ENCODE measurements at regions not wholly inside any gene's neighbourhood (a gene's known extent, or its start where the extent isn't known, plus 50 kb on each side); places are given as distances from the start of the nearest gene placed in this dataset.

GRCh38 chr6:122124908-122125307 is 274.5 kb upstream of the HSF2 start:
- ChIA-PET CTCF (ENCODE audit: partially characterized antibody) (no interaction called here), POLR2A (ENCODE audit: partially characterized antibody) (no interaction called here)
- Histone ChIP-seq H3K27ac (ENCODE audit: low read depth, low read length) (no peak overlapping the region), H3K27me3 (ENCODE audit: insufficient read depth, low read length) (no peaks in the 10 kb centered on the region), H3K4me3 (ENCODE audit: low read length in 2 of 2) (no peak overlapping the region), H3K4me1 (ENCODE audit: insufficient read depth, low read length) (no peaks in the 10 kb centered on the region), H3K9me3 (ENCODE audit: control insufficient read depth in 1 of 2, low read length in 2 of 2) (no peaks in the 10 kb centered on the region), H3K36me3 (ENCODE audit: insufficient read depth, low read length) (no peaks in the 10 kb centered on the region)
- DNase-seq, result no peak
- Mint-ChIP-seq H3K4me1 (peaks cover 0 to 1% (median 0%) of the 10 kb centered on the region in 4 donors), H3K4me3 (no peak overlapping the region), H3K9me3 (no peaks in the 10 kb centered on the region), H3K36me3 (no peaks in the 10 kb centered on the region), H3K27ac (no peak overlapping the region), H3K27me3 (no peaks in the 10 kb centered on the region)
- intact Hi-C loops (cut with micrococcal nuclease), result no loop called here

- no peaks in the 10 kb centered on the region for H3K9me3 Mint-ChIP-seq
- intact Hi-C loops (cut with micrococcal nuclease), result no loop called here
- no peak overlapping the region for H3K27ac Mint-ChIP-seq
- H3K4me1 Mint-ChIP-seq, result peaks cover 0 to 5% (median 0%) of the 10 kb centered on the region in 4 donors
- CTCF ChIA-PET (ENCODE audit: partially characterized antibody), result no interaction called here
- POLR2A ChIA-PET (ENCODE audit: partially characterized antibody), result no interaction called here
- no peaks in the 10 kb centered on the region for H3K9me3 ChIP-seq (ENCODE audit: control insufficient read depth in 1 of 2, low read length in 2 of 2)
- no peak overlapping the region for H3K4me3 Mint-ChIP-seq
- no peaks in the 10 kb centered on the region for H3K27me3 ChIP-seq (ENCODE audit: insufficient read depth, low read length)
- no peaks in the 10 kb centered on the region for H3K36me3 ChIP-seq (ENCODE audit: insufficient read depth, low read length)
- H3K27me3 Mint-ChIP-seq, result no peaks in the 10 kb centered on the region
- no peaks in the 10 kb centered on the region for H3K4me1 ChIP-seq (ENCODE audit: insufficient read depth, low read length)
- no peak for DNase-seq
- no peak overlapping the region for H3K4me3 ChIP-seq (ENCODE audit: low read length in 2 of 2)
- H3K27ac ChIP-seq (ENCODE audit: low read depth, low read length), result no peak overlapping the region
- H3K36me3 Mint-ChIP-seq, result no peaks in the 10 kb centered on the region
These were observed 272.6 kb upstream of the HSF2 start for GRCh38 chr6:122126894-122127293.

GRCh38 chr6:122128445-122128844 is 271.0 kb upstream of the HSF2 start:
- H3K27ac Mint-ChIP-seq, result no peak overlapping the region
- ChIA-PET POLR2A (ENCODE audit: partially characterized antibody) (no interaction called here), CTCF (ENCODE audit: partially characterized antibody) (no interaction called here)

GRCh38 chr6:122129313-122130025 is 270.0 kb upstream of the HSF2 start:
- Mint-ChIP-seq H3K4me3 (no peak overlapping the region), H3K27me3 (no peaks in the 10 kb centered on the region), H3K36me3 (no peaks in the 10 kb centered on the region), H3K4me1 (peaks cover 0 to 5% (median 0%) of the 10 kb centered on the region in 4 donors), H3K9me3 (no peaks in the 10 kb centered on the region), H3K27ac (no peak overlapping the region)
- Histone ChIP-seq H3K27me3 (ENCODE audit: insufficient read depth, low read length) (no peaks in the 10 kb centered on the region), H3K36me3 (ENCODE audit: insufficient read depth, low read length) (no peaks in the 10 kb centered on the region), H3K4me1 (ENCODE audit: insufficient read depth, low read length) (no peaks in the 10 kb centered on the region), H3K27ac (ENCODE audit: low read depth, low read length) (no peak overlapping the region), H3K4me3 (ENCODE audit: low read length in 2 of 2) (no peak overlapping the region), H3K9me3 (ENCODE audit: control insufficient read depth in 1 of 2, low read length in 2 of 2) (no peaks in the 10 kb centered on the region)
- no peak for DNase-seq
- POLR2A ChIA-PET (ENCODE audit: partially characterized antibody), result no interaction called here
- CTCF ChIA-PET (ENCODE audit: partially characterized antibody), result no interaction called here
- intact Hi-C loops (cut with micrococcal nuclease), result no loop called here

More at GRCh38 chr6:122128445-122128844, 271.0 kb upstream of the HSF2 start:
- no peaks in the 10 kb centered on the region for H3K9me3 Mint-ChIP-seq
- no peak overlapping the region for H3K4me3 Mint-ChIP-seq
- H3K36me3 Mint-ChIP-seq, result no peaks in the 10 kb centered on the region
- Histone ChIP-seq H3K4me3 (ENCODE audit: low read length in 2 of 2) (no peak overlapping the region), H3K27ac (ENCODE audit: low read depth, low read length) (no peak overlapping the region), H3K9me3 (ENCODE audit: control insufficient read depth in 1 of 2, low read length in 2 of 2) (no peaks in the 10 kb centered on the region), H3K27me3 (ENCODE audit: insufficient read depth, low read length) (no peaks in the 10 kb centered on the region), H3K36me3 (ENCODE audit: insufficient read depth, low read length) (no peaks in the 10 kb centered on the region), H3K4me1 (ENCODE audit: insufficient read depth, low read length) (no peaks in the 10 kb centered on the region)
- intact Hi-C loops (cut with micrococcal nuclease), result no loop called here
- DNase-seq, result no peak
- peaks cover 0 to 5% (median 0%) of the 10 kb centered on the region in 4 donors for H3K4me1 Mint-ChIP-seq
- no peaks in the 10 kb centered on the region for H3K27me3 Mint-ChIP-seq

GRCh38 chr6:122130026-122130348 is 269.5 kb upstream of the HSF2 start:
- Mint-ChIP-seq H3K36me3 (no peaks in the 10 kb centered on the region), H3K9me3 (no peaks in the 10 kb centered on the region), H3K4me1 (peaks cover 0 to 5% (median 0%) of the 10 kb centered on the region in 4 donors), H3K27me3 (no peaks in the 10 kb centered on the region), H3K4me3 (no peak overlapping the region), H3K27ac (no peak overlapping the region)
- intact Hi-C loops (cut with micrococcal nuclease), result no loop called here
- Histone ChIP-seq H3K4me3 (ENCODE audit: low read length in 2 of 2) (no peak overlapping the region), H3K4me1 (ENCODE audit: insufficient read depth, low read length) (no peaks in the 10 kb centered on the region), H3K27ac (ENCODE audit: low read depth, low read length) (no peak overlapping the region), H3K27me3 (ENCODE audit: insufficient read depth, low read length) (no peaks in the 10 kb centered on the region), H3K36me3 (ENCODE audit: insufficient read depth, low read length) (no peaks in the 10 kb centered on the region), H3K9me3 (ENCODE audit: control insufficient read depth in 1 of 2, low read length in 2 of 2) (no peaks in the 10 kb centered on the region)
- CTCF ChIA-PET (ENCODE audit: partially characterized antibody), result no interaction called here
- DNase-seq, result no peak
- POLR2A ChIA-PET (ENCODE audit: partially characterized antibody), result no interaction called here

- intact Hi-C loops (cut with micrococcal nuclease), result no loop called here
- ChIA-PET POLR2A (ENCODE audit: partially characterized antibody) (no interaction called here), CTCF (ENCODE audit: partially characterized antibody) (no interaction called here)
- Histone ChIP-seq H3K4me1 (ENCODE audit: insufficient read depth, low read length) (no peaks in the 10 kb centered on the region), H3K27ac (ENCODE audit: low read depth, low read length) (no peak overlapping the region), H3K9me3 (ENCODE audit: control insufficient read depth in 1 of 2, low read length in 2 of 2) (no peaks in the 10 kb centered on the region), H3K36me3 (ENCODE audit: insufficient read depth, low read length) (no peaks in the 10 kb centered on the region), H3K4me3 (ENCODE audit: low read length in 2 of 2) (no peak overlapping the region), H3K27me3 (ENCODE audit: insufficient read depth, low read length) (no peaks in the 10 kb centered on the region)
- Mint-ChIP-seq H3K36me3 (no peaks in the 10 kb centered on the region), H3K9me3 (no peaks in the 10 kb centered on the region), H3K27me3 (no peaks in the 10 kb centered on the region), H3K27ac (no peak overlapping the region), H3K4me1 (peaks cover 0 to 5% (median 0%) of the 10 kb centered on the region in 4 donors), H3K4me3 (no peak overlapping the region)
- DNase-seq, result no peak
These were observed 268.9 kb upstream of the HSF2 start for GRCh38 chr6:122130518-122130917.

- Histone ChIP-seq H3K4me3 (ENCODE audit: low read length in 2 of 2) (no peak overlapping the region), H3K9me3 (ENCODE audit: control insufficient read depth in 1 of 2, low read length in 2 of 2) (no peaks in the 10 kb centered on the region), H3K27ac (ENCODE audit: low read depth, low read length) (no peak overlapping the region), H3K4me1 (ENCODE audit: insufficient read depth, low read length) (no peaks in the 10 kb centered on the region), H3K36me3 (ENCODE audit: insufficient read depth, low read length) (no peaks in the 10 kb centered on the region), H3K27me3 (ENCODE audit: insufficient read depth, low read length) (no peaks in the 10 kb centered on the region)
- Mint-ChIP-seq H3K27ac (no peak overlapping the region), H3K9me3 (no peaks in the 10 kb centered on the region), H3K27me3 (no peaks in the 10 kb centered on the region), H3K4me1 (no peaks in the 10 kb centered on the region), H3K36me3 (no peaks in the 10 kb centered on the region), H3K4me3 (no peak overlapping the region)
- ChIA-PET POLR2A (ENCODE audit: partially characterized antibody) (no interaction called here), CTCF (ENCODE audit: partially characterized antibody) (no interaction called here)
- intact Hi-C loops (cut with micrococcal nuclease), result no loop called here
- no peak for DNase-seq
These were observed 263.1 kb upstream of the HSF2 start for GRCh38 chr6:122136386-122136785.

- ChIA-PET CTCF (ENCODE audit: partially characterized antibody) (no interaction called here), POLR2A (ENCODE audit: partially characterized antibody) (no interaction called here)
- Histone ChIP-seq H3K36me3 (ENCODE audit: insufficient read depth, low read length) (no peaks in the 10 kb centered on the region), H3K9me3 (ENCODE audit: control insufficient read depth in 1 of 2, low read length in 2 of 2) (no peaks in the 10 kb centered on the region), H3K27ac (ENCODE audit: low read depth, low read length) (no peak overlapping the region), H3K4me1 (ENCODE audit: insufficient read depth, low read length) (no peaks in the 10 kb centered on the region), H3K27me3 (ENCODE audit: insufficient read depth, low read length) (no peaks in the 10 kb centered on the region), H3K4me3 (ENCODE audit: low read length in 2 of 2) (no peak overlapping the region)
- H3K4me1 Mint-ChIP-seq, result no peaks in the 10 kb centered on the region
- peaks cover 0 to 2% (median 0%) of the 10 kb centered on the region in 8 donors for H3K9me3 Mint-ChIP-seq
- intact Hi-C loops (cut with micrococcal nuclease), result no loop called here
- no peak overlapping the region for H3K27ac Mint-ChIP-seq
- H3K27me3 Mint-ChIP-seq, result no peaks in the 10 kb centered on the region
- H3K36me3 Mint-ChIP-seq, result no peaks in the 10 kb centered on the region
- DNase-seq, result no peak
- H3K4me3 Mint-ChIP-seq, result no peak overlapping the region
These were observed 259.4 kb upstream of the HSF2 start for GRCh38 chr6:122140031-122140430.
